ENCODE measurements at regions not wholly inside any gene's neighbourhood (a gene's known extent, or its start where the extent isn't known, plus 50 kb on each side); places are given as distances from the start of the nearest gene placed in this dataset.

- TF ChIP-seq POLR2A (IDR thresholded peaks at IDR 0.05; ENCODE audit: low read length) (no peak), GATA1 (IDR thresholded peaks at IDR 0.05; ENCODE audit: low read depth, low read length) (no peak)
Measured at GRCh38 chrX:43083016-43083415, 305.1 kb upstream of the PPP1R2C start.

Data from erythroblast (primary cell).